GM21360 (cell line): ENCODE measurements at regions not wholly inside any gene's neighbourhood (a gene's known extent, or its start where the extent isn't known, plus 50 kb on each side); places are given as distances from the start of the nearest gene placed in this dataset.

Source experiments
- ATAC-seq: cut with Tn5 transposase; IDR thresholded peaks from one replicate; pipeline ENCODE4 v1.9.1; 2021; ENCODE audit warnings: mild to moderate bottlenecking, moderate library complexity; ENCODE audit not compliant: unreplicated experiment

DNA sequence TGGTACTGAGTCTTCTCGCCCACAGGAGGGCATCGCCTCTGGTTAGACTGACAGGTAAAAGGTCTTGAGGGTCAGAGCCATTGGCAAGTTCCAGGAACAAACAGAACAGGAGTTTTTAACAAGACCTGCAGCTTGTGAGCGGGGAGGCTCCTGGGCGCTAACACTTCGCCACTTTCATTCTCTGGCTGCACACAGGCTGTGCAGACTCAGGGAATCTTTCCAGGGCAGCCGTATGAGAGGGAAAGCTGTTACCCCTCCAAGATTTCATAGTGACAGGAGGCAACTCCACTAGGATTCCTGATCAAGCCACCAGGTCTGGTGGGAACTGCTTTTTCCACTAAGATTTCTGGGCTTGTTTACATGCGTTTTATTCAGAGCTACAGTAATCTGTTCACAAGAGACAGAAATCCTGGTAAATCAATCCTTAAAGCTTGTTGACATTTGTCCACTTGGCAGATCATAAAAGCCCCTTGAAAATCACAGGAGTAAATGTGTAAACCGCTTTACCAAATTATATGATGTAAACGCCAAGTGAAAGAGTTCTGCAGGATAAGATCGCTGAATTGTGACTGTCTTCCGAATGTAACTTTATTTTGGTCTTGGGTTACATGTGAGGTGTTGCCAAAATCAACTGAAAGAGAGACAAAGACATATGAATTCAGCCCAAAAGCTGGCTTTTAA, 190.6 kb downstream of the MZT1 start:
- ATAC-seq = no peak

DNA sequence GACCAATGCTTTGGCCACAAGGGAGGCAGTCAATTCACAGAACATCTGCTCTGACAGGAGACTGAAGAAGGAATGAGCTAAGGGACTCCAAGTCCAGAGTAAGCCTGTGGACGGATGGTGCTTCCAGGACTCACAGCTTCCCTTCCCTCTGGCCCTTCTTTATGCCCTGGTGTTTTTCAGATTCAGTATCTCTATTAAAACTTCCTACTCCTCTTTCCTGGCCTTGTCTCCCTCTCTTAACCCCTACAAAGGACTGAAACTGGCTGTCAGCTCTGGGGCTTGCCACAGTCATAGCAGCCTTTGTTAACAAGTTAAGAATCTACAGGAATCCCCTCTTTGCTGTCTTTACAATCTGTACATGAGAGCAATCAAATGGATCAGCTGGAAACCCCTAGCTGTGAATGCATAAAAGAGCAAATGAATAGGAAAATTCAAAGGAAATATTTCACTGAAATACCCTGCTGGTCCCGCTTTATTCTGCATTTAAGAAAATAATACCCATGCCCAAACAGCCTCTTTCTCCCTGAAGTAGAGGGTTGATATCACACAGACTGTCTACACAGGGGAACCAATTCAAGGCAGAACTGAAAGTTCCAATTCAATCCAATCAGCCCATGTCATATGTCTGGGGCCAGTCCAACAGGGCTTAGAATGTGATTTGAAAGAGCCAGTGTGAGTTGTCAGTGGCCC, 192.3 kb downstream of the MZT1 start:
- ATAC-seq = no peak

DNA sequence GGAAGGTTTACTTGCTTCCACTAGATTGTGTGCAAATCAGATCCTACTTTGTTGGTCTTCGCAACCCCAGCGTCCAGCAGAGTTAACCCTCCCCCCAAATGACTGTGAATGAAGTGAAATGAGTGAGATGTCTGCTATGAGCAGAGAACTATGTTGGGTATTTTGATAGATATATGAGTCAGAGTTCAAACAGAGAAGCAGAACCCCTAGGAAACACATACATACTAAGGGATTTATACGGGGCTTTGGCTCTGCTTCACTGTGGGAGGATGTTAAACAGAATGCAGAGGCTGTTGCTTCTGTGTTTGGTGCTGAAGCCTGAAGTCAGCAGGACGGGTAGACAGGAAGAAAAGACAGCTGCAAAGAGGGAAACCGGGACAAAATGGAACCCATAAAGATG, 197.0 kb downstream of the MZT1 start:
- ATAC-seq = no peak

DNA sequence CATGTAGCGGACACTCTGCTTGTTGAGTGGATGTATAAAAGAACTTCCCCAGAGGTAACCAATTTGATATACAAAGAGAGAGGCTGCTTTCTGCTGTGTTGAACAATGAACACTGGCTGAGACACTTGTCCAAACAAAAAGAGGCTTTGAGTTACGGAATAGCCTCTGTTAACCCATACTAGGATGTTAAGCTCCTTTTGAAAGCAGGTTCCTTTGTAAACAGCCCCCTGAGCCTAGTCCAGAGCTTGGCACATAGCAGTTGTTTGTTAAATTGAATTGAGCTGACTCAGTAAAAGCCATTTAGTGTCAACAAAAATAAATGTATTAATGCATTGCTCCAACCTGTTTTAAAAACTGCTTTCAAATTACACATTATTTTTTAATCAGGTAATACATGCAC, 200.1 kb downstream of the MZT1 start:
- no peak for ATAC-seq

GRCh38 chr13:72523593-72523992, 203.8 kb downstream of the MZT1 start:
- ATAC-seq = no peak

GRCh38 chr13:72523049-72523448, 204.4 kb downstream of the MZT1 start:
- no peak for ATAC-seq

GRCh38 chr13:72521940-72522661, 205.3 kb downstream of the MZT1 start:
- no peak for ATAC-seq

- no peak for ATAC-seq
Measured at GRCh38 chr13:72514146-72514545, 213.3 kb downstream of the MZT1 start.

DNA sequence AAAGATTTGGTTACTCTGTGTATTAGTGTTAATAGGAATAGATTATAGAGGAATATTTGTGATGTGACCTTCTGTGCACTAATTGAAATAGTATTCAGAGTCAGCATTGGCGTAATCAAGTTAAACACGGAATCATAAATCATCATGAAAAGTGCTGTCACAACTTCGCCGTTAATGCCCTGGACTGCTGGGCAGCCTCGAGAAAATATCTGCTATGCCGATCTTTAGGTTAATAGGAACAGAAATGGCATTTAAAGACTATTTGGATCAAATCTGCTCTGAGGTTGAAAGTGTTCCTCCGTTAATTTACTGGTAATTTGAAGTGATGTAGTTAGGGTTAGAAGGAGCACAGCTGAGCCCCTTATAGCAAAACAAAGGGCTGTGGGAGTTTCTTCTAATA, 219.0 kb downstream of the MZT1 start:
- ATAC-seq = no peak

DNA sequence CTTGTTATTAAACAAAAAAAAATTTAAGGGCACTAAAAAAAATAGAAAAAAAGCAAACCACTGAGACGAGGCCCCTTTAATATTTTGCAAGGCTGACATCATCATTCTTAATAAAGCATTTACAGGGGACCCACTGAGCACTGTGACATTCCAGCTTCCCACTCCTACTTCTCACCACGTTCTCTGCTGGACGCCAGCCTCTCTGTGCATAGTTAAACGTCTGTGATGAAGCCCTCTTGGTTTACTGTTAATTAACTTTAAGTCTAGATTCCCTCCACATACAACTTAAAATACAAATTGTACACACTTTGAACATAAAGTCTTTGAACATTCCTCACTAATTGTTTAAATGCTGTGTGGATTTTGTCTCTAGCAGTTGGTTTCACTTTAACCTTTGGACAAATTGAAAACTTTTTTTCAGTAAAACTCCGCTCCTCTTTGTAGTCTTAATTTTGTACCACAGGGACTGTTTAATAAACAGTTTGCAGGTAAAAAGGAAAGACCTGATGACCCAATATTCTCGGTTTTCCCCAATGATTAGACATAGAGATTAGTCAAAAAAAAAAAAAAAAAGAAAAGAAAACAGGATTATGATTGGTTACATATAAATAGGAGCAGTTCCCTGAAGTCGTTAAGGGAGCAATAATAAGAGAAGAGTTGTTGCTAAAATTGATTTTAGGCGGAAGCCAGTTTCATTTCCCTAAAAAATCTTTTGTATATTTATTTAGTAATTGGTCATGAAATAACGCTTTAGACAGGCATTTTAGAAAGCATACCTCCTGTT, 219.8 kb downstream of the MZT1 start:
- ATAC-seq = no peak

- no peak for ATAC-seq
Measured at GRCh38 chr13:72506706-72507105, 220.7 kb downstream of the MZT1 start.

DNA sequence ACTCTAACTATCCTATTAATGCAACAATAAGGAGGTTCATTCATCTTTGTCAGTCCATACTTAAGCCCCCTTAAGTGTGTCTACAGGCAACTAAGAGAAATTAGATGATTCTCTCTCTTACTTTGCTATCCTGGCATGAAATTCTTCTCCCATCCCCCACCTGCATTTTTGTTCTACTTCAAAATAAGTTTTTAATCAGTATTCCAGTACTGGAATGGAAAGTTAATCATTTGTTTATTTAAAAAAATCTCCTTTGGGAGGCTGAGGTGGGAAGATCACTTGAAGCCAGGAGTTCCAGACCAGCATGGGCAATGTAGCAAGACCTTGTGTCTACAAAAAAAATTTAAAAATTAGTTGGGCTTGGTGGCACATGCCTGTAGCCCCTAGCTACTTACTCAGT, 222.1 kb downstream of the MZT1 start:
- no peak for ATAC-seq

GRCh38 chr13:72504131-72504841, 223.1 kb downstream of the MZT1 start:
- no peak for ATAC-seq

DNA sequence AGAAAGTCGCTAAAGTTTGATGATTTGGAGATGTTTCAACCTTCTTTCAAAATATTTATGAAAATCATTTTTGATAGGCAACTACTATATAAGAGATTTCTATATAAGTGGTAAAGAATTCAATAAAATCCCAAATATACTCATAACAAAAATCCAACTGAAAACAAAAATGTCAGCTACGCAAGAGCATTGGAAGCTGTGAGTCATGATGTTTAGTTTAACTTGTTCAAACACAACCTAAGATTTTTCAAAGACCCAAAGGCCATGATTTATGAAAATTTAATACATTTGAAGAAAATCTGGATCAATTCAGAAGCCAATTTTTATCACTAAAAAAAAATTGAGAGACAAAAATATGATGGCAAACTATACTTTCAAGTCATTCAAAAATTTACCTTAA, 226.6 kb downstream of the MZT1 start:
- no peak for ATAC-seq

- ATAC-seq = no peak
Measured at GRCh38 chr13:72495681-72496080, 231.7 kb downstream of the MZT1 start.

GRCh38 chr13:72489751-72490150, 237.7 kb downstream of the MZT1 start:
- ATAC-seq = no peak

- no peak for ATAC-seq
Measured at GRCh38 chr13:72473321-72473720, 254.1 kb downstream of the MZT1 start.

GRCh38 chr13:72469906-72470305, 257.5 kb downstream of the MZT1 start:
- no peak for ATAC-seq

DNA sequence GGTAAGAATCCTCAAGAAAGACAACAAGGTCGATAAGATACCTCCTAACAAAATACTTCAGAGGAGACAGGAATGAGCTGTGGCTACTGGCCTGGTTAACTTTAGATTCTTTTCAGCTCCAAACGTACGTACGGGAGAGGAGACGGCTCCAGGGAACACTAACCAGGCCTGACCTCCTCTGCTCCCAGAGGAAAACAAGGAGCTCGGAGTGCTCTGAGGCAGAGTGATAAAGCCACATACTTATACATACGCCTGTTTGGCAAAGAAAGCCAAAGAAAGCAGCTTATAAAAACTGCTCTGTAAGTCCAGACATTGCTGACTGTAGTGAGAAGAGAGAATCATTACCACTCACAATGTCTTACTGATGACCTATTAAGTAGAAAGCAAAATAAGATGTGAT, 263.9 kb downstream of the MZT1 start:
- no peak for ATAC-seq

DNA sequence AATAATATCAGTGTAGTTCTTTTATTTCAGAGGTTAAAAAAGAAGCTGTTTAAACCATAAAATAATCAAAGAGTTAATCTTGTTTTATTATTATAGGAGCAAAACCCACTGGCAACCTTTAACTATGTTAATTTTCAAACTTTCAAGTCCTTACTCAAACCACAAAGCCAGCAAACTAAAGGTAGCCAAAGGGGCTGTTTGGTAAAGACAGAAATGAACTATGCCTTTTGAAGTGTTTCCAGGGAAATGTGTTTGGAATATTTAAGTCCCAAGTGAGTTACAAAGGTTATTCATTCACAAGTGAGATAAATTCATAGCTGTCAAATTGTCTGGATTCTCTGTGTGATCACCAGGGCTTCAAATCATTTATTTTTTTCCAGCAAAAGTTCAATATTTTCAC, 264.7 kb downstream of the MZT1 start:
- ATAC-seq = no peak

DNA sequence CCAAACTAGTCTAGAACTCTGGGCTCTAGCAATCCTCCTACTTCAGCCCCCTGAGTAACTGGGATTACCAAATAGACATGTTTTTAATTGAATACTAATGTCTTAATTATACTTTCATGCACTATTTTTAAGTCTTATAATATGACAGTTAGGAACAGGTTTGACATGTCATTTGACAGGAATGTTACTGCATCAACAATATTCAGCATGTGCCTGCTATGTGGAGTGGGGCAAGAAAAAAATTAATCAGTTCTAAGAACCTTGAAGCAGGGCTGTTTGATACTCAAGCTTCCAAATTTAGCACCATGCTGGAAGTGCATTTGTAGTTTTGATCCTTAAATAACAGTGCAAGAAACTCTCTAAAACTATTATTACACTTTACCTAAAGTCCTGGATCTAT, 265.3 kb downstream of the MZT1 start:
- no peak for ATAC-seq
